ENCODE measurements at regions not wholly inside any gene's neighbourhood (a gene's known extent, or its start where the extent isn't known, plus 50 kb on each side); places are given as distances from the start of the nearest gene placed in this dataset.
"Not testable (repeated sequence)": the region's sequence is repeated elsewhere in the genome, so short reads cannot be mapped to it uniquely, and the experiment has no call there.

GRCh38 chr16:60363566-60363965, 1629.5 kb upstream of the GOT2 start:
- H3K27me3 ChIP-seq (ENCODE audit: control insufficient read depth in 4 of 4, insufficient read depth in 4 of 4, low read length in 3 of 4) = peaks cover 0 to 2% (median 0%) of the 10 kb centered on the region in 4 donors
- no peak overlapping the region for H3K4me3 ChIP-seq (ENCODE audit: low read depth in 1 of 3, low read length in 3 of 3)
- WGBS = 84% methylated on average over 6 of the region's 6 CpGs
- H3K9ac ChIP-seq (ENCODE audit: low read depth in 1 of 2, low read length in 2 of 2) = no peak overlapping the region
- H3K36me3 ChIP-seq (ENCODE audit: control insufficient read depth in 4 of 4, insufficient read depth in 3 of 4, low read depth in 1 of 4, low read length in 3 of 4) = no peaks in the 10 kb centered on the region
- H3K4me1 ChIP-seq (ENCODE audit: control insufficient read depth in 4 of 4, insufficient read depth in 4 of 4, low read length in 3 of 4) = no peaks in the 10 kb centered on the region
- no peaks in the 10 kb centered on the region for H3K9me3 ChIP-seq (ENCODE audit: control insufficient read depth in 4 of 4, low read length in 3 of 4)
- no peak for TF ChIP-seq EGR1 (IDR thresholded peaks at IDR 0.05; ENCODE audit: low read depth in 2 of 2)
- no peak overlapping the region for H3K27ac ChIP-seq (ENCODE audit: low read depth in 1 of 2, low read length in 2 of 2)
- no peak for DNase-seq (ENCODE audit: low spot score)

GRCh38 chr16:60359866-60360265, 1625.8 kb upstream of the GOT2 start:
- H3K9ac ChIP-seq (ENCODE audit: low read depth in 1 of 2, low read length in 2 of 2); H3K9me3 ChIP-seq (ENCODE audit: control insufficient read depth in 4 of 4, low read length in 3 of 4); H3K36me3 ChIP-seq (ENCODE audit: control insufficient read depth in 4 of 4, insufficient read depth in 3 of 4, low read depth in 1 of 4, low read length in 3 of 4); H3K4me1 ChIP-seq (ENCODE audit: control insufficient read depth in 4 of 4, insufficient read depth in 4 of 4, low read length in 3 of 4); H3K27me3 ChIP-seq (ENCODE audit: control insufficient read depth in 4 of 4, insufficient read depth in 4 of 4, low read length in 3 of 4); H3K4me3 ChIP-seq (ENCODE audit: low read depth in 1 of 3, low read length in 3 of 3); DNase-seq (ENCODE audit: low spot score); H3K27ac ChIP-seq (ENCODE audit: low read depth in 1 of 2, low read length in 2 of 2): not testable (repeated sequence)
- 87% methylated on average over 13 of the region's 13 CpGs for WGBS

- H3K27me3 ChIP-seq (ENCODE audit: control insufficient read depth in 4 of 4, insufficient read depth in 4 of 4, low read length in 3 of 4); H3K27ac ChIP-seq (ENCODE audit: low read depth in 1 of 2, low read length in 2 of 2); H3K9ac ChIP-seq (ENCODE audit: low read depth in 1 of 2, low read length in 2 of 2); H3K36me3 ChIP-seq (ENCODE audit: control insufficient read depth in 4 of 4, insufficient read depth in 3 of 4, low read depth in 1 of 4, low read length in 3 of 4); H3K4me1 ChIP-seq (ENCODE audit: control insufficient read depth in 4 of 4, insufficient read depth in 4 of 4, low read length in 3 of 4); DNase-seq (ENCODE audit: low spot score); H3K4me3 ChIP-seq (ENCODE audit: low read depth in 1 of 3, low read length in 3 of 3); H3K9me3 ChIP-seq (ENCODE audit: control insufficient read depth in 4 of 4, low read length in 3 of 4): not testable (repeated sequence)
- 89% methylated on average over 17 of the region's 17 CpGs for WGBS
Measured at GRCh38 chr16:60359412-60359811, 1625.3 kb upstream of the GOT2 start.

GRCh38 chr16:60357876-60358522, 1623.9 kb upstream of the GOT2 start:
- not testable (repeated sequence) for H3K27me3 ChIP-seq (ENCODE audit: control insufficient read depth in 4 of 4, insufficient read depth in 4 of 4, low read length in 3 of 4); H3K9me3 ChIP-seq (ENCODE audit: control insufficient read depth in 4 of 4, low read length in 3 of 4); H3K4me1 ChIP-seq (ENCODE audit: control insufficient read depth in 4 of 4, insufficient read depth in 4 of 4, low read length in 3 of 4); H3K27ac ChIP-seq (ENCODE audit: low read depth in 1 of 2, low read length in 2 of 2); DNase-seq (ENCODE audit: low spot score); H3K36me3 ChIP-seq (ENCODE audit: control insufficient read depth in 4 of 4, insufficient read depth in 3 of 4, low read depth in 1 of 4, low read length in 3 of 4); H3K9ac ChIP-seq (ENCODE audit: low read depth in 1 of 2, low read length in 2 of 2); H3K4me3 ChIP-seq (ENCODE audit: low read depth in 1 of 3, low read length in 3 of 3)
- WGBS = 87% methylated on average over 29 of the region's 29 CpGs

- H3K4me1 ChIP-seq (ENCODE audit: control insufficient read depth in 4 of 4, insufficient read depth in 4 of 4, low read length in 3 of 4) = no peaks in the 10 kb centered on the region
- WGBS = 65% methylated on average over 1 of the region's 1 CpG
Measured at GRCh38 chr16:60346256-60346655, 1612.1 kb upstream of the GOT2 start.

GRCh38 chr16:60337671-60338070, 1603.6 kb upstream of the GOT2 start:
- Histone ChIP-seq H3K27ac (ENCODE audit: low read depth in 1 of 2, low read length in 2 of 2) (no peak overlapping the region), H3K9me3 (ENCODE audit: control insufficient read depth in 4 of 4, low read length in 3 of 4) (no peaks in the 10 kb centered on the region), H3K36me3 (ENCODE audit: control insufficient read depth in 4 of 4, insufficient read depth in 3 of 4, low read depth in 1 of 4, low read length in 3 of 4) (no peaks in the 10 kb centered on the region), H3K27me3 (ENCODE audit: control insufficient read depth in 4 of 4, insufficient read depth in 4 of 4, low read length in 3 of 4) (no peaks in the 10 kb centered on the region), H3K9ac (ENCODE audit: low read depth in 1 of 2, low read length in 2 of 2) (no peak overlapping the region), H3K4me1 (ENCODE audit: control insufficient read depth in 4 of 4, insufficient read depth in 4 of 4, low read length in 3 of 4) (no peaks in the 10 kb centered on the region), H3K4me3 (ENCODE audit: low read depth in 1 of 3, low read length in 3 of 3) (no peak overlapping the region)
- WGBS = 80% methylated on average over 4 of the region's 4 CpGs
- no peak for DNase-seq (ENCODE audit: low spot score)
- TF ChIP-seq FOXA1 (IDR thresholded peaks at IDR 0.05) = no peak
- no peak for TF ChIP-seq JUND (IDR thresholded peaks at IDR 0.05)
- TF ChIP-seq YY1 (IDR thresholded peaks at IDR 0.05) = no peak
- TF ChIP-seq ATF3 (IDR thresholded peaks at IDR 0.05) = no peak
- no peak for TF ChIP-seq RXRA (IDR thresholded peaks at IDR 0.05)
- no peak for TF ChIP-seq EGR1 (IDR thresholded peaks at IDR 0.05; ENCODE audit: low read depth in 2 of 2)
- no peak for TF ChIP-seq MAX (IDR thresholded peaks at IDR 0.05)
- TF ChIP-seq HNF4A (conservative IDR thresholded peaks at IDR 0.05) = no peak

More at GRCh38 chr16:60346256-60346655, 1612.1 kb upstream of the GOT2 start:
- Histone ChIP-seq H3K27ac (ENCODE audit: low read depth in 1 of 2, low read length in 2 of 2) (no peak overlapping the region), H3K36me3 (ENCODE audit: control insufficient read depth in 4 of 4, insufficient read depth in 3 of 4, low read depth in 1 of 4, low read length in 3 of 4) (no peaks in the 10 kb centered on the region), H3K4me3 (ENCODE audit: low read depth in 1 of 3, low read length in 3 of 3) (no peak overlapping the region), H3K9me3 (ENCODE audit: control insufficient read depth in 4 of 4, low read length in 3 of 4) (no peaks in the 10 kb centered on the region), H3K9ac (ENCODE audit: low read depth in 1 of 2, low read length in 2 of 2) (no peak overlapping the region), H3K27me3 (ENCODE audit: control insufficient read depth in 4 of 4, insufficient read depth in 4 of 4, low read length in 3 of 4) (peaks cover 0 to 4% (median 0%) of the 10 kb centered on the region in 4 donors)
- TF ChIP-seq HNF4G (IDR thresholded peaks at IDR 0.05) = no peak
- no peak for TF ChIP-seq YY1 (IDR thresholded peaks at IDR 0.05)
- no peak for TF ChIP-seq HNF4A (conservative IDR thresholded peaks at IDR 0.05)
- DNase-seq (ENCODE audit: low spot score) = no peak

All from liver (tissue), 7 donors.